Middle frontal gyrus (tissue), 1 donor: ENCODE measurements at regions not wholly inside any gene's neighbourhood (a gene's known extent, or its start where the extent isn't known, plus 50 kb on each side); places are given as distances from the start of the nearest gene placed in this dataset.
"Not testable (repeated sequence)": the region's sequence is repeated elsewhere in the genome, so short reads cannot be mapped to it uniquely, and the experiment has no call there.

Experiments used
- DNase-seq: peaks from one replicate; pipeline ENCODE4 v3.0.0-alpha.2; 2015; ENCODE audit warnings: low spot score; ENCODE audit errors: extremely low spot score

DNA sequence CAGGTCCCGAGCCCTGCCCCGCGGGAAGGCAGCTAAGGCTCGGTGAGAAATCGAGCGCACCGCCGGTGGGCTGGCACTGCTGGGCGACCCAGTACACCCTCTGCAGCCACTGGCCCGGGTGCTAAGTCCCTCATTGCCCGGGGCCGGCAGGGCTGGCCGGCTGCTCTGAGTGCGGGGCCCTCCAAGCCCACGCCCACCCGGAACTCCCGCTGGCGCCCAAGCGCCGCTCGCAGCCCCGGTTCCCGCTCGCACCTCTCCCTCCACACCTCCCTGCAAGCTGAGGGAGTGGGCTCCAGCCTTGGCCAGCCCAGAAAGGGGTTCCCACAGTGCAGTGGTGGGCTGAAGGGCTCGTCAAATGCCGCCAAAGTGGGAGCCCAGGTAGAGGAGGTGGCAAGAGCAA lies 63.2 kb upstream of the IER3 start:
- DNase-seq = not testable (repeated sequence)

DNA sequence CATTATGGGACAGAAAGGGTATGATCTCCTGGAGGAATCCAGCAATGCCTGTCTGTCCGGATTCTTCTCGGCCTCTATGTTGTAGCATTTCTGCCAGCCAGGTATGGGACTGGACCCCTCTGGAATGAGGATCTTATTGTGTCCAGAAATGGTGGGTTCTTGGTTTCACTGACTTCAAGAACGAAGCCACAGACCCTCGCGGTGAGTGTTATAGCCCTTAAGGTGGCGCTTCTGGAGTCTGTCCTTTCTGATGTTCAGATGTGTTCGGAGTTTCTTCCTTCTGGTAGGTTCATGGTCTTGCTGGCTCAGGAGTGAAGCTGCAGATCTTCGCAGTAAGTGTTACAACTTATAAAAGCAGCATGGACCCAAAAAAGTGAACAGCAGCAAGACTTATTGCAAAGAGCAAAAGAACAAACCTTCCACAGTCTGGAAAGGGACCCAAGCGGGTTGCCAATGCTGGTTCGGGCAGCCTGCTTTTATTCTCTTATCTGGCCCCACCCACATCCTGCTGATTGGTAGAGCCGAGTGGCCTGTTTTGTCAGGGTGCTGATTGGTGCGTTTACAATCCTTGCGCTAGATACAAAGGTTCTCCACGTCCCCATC lies 62.3 kb upstream of the IER3 start:
- DNase-seq = no peak

DNA sequence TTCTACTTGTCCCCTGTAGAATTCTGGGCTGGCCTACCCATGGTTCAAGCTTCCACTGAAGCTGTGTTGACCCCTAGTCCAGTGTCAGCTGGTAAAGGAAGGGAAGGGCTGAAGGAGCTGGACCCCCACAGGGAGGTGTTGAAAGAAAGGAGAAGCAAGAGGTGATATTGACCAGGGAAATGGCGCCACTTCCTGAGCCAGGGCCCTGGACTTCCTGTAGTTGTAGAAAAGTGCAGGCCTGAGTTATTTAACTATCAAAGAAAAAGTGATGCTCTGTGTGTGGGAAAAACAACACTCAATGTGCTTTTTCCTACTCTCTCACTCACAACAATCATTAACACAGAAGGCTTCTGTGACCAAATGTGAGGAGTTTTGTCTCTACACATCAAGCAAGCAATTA lies 60.0 kb upstream of the IER3 start:
- no peak for DNase-seq

DNA sequence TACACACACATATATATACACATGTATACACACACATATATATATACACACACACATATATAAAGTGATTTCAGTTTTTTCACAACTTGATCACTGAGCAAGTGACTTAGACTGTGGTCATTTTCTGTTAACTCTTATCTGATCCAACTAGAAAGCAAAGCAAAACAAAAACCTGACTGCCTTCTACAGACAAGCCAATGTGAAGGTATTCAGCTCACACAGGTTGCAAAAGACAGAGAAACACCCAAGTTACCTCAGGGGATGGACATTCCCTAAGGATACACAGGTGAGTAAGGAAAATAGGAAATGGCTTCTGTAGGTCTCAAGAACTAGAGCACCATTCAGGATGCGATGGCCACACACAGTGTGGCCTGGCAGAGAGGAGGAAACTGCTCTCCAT lies 58.4 kb upstream of the IER3 start:
- no peak for DNase-seq

DNA sequence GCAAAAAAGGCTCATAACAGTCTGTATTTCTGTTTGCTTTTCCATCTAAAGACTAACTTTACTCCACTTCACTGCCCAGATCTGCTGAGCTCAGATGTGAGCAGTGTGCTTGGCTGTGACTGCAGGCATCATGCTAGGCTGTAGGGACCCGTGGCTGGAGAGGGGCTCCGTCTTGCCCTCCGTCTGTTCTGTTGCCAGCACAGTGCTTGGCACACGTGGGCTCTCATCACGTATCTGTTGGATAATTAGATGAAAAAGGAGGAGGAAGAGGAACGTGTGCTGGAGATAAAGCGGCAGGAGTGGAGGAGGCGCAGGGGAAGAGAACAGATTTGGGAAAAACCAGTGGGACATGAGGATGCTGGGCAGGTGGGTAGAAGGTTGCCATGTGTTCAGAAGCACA lies 57.6 kb upstream of the IER3 start:
- DNase-seq = no peak

DNA sequence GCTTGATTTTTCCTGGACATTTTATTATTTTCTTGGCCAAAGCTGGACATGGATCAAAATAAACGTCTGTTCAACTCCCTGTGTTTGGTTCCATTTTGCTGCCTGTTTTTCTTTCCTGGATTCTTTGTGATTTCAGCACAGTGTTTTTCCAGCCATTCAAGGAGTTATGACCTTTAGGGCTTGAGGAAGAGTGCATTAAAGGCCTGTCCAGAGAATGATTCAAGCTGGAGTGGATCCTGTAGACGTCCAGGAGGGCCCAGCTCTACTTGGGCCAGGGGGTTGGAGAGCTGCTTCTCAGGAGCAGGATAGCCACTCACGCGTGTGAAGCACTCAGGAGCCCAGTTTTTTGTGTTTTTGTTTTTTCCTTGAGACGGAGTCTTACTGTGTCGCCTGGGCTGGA lies 56.5 kb upstream of the IER3 start:
- no peak for DNase-seq

DNA sequence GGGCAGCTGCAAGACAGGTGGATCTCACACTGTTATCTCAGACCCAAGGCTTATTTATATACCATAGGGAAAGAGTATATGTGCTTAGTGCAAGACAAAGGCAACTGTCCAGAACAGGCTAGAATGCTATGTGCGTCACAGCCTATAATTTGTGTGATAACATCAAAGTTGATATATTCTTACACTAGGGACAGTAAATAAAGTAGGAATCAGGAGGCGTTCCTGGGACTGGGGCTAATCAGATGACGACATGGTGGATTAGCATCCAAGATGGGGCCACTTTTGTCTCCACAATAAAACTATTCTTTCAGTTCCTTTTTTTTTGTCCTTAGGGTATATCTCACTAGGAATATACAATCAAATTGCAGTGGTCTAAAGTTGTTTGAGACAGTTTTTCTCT lies 54.9 kb upstream of the IER3 start:
- no peak for DNase-seq

DNA sequence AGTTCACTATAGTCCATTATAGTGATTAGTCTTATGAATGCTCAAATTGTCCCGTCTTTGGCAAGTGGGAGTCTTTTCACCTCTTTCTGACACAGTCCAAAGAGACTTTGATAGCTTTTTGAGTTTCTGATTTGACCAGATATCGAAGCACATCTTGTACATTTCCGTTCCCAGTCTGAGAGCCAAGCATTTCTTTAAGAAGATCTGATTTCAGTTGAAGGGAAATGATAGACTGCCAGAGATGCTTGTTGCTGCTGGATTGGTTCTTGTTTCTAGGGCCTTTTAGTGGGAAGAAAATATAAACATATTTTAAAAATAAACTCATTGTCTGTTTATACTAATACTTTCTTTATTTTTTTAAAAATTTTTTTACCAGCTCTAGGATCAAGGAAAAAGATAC lies 54.1 kb upstream of the IER3 start:
- DNase-seq = no peak

DNA sequence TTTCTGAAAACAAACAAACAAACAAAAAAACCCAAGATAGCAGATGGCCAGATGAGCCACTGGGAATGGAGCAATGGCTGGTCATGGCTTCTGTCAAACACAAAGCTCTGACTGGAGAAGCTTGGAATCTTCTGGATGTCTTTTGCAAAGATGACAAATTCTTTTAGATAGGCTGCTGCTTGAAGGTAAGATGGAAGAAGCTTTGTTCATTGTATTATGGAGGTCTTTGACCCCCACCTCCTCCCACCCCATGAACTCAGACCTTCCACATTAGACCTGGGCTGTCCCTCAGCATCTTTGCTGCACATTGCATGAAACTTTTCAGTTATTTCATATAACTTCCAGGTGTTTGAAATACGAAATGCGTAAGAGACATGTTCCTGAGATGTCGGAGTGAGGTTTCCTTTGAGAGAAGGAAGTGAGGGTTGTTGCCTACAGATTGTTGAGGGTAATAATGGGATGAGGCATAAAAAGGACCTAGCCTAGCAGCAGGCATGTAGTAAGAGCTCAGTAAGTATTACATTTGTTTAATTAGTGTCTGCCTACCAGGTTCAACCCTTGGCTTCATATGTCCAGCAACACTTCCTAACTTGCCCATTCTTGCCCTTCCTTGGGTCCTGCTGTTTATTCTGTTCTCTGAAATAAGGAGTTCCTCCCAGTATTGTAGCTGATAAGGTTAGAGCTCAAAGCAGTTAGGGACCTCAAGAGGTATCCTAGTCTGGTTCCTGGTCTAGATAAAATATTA lies 51.4 kb upstream of the IER3 start:
- no peak for DNase-seq
